ENCODE measurements at regions not wholly inside any gene's neighbourhood (a gene's known extent, or its start where the extent isn't known, plus 50 kb on each side); places are given as distances from the start of the nearest gene placed in this dataset.

DNA sequence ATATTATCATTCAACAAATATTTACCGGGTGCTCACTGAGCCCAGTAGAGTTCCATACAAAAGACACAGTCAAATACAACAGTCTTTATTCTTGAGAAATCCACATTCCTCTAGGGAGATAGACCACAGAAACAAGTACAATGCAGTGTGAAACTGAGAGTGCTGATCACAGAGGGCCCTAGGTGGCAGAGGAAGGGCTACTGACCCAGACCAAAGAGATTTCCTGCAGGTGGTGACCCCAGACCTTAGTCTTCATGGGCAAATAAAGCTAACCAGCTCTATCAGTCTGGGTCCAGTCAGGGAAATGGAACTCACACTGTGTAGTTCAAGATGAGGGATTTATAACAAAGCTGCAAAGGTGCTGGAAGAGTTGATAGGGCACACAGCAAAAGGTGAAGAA lies 110.4 kb upstream of the SLC27A6 start (continued):
- TF ChIP-seq CREB1 (CRISPR knock-in tag; IDR thresholded peaks at IDR 0.05; ENCODE audit: low read depth): no peak
- TF ChIP-seq ZNF331 (CRISPR knock-in tag; IDR thresholded peaks at IDR 0.05; ENCODE audit: low read depth): no peak
- no peak for TF ChIP-seq POLR2AphosphoS5 (IDR thresholded peaks at IDR 0.05; ENCODE audit: low read depth)
- TF ChIP-seq ZNF114 (CRISPR knock-in tag; IDR thresholded peaks at IDR 0.05): no peak
- TF ChIP-seq NANOG (IDR thresholded peaks at IDR 0.05; ENCODE audit: borderline replicate concordance): no peak

- Histone ChIP-seq H3K79me2 (replicated peaks; ENCODE audit: insufficient read depth) (no peaks in the 10 kb centered on the region), H3K4me1 (ENCODE audit: insufficient read depth) (no peaks in the 10 kb centered on the region), H3K9me2 (ENCODE audit: insufficient read depth) (peaks cover 10% of the 10 kb centered on the region), H3F3A (replicated peaks; ENCODE audit: low read depth) (no peaks in the 10 kb centered on the region), H4K20me1 (replicated peaks; ENCODE audit: insufficient read depth) (no peaks in the 10 kb centered on the region), H2AFZ (no peak overlapping the region), H3K27ac (ENCODE audit: low read depth) (no peak overlapping the region), H3K36me3 (ENCODE audit: insufficient read depth) (no peaks in the 10 kb centered on the region; the same call in 1 of the 2 replicates), H3K27me3 (ENCODE audit: insufficient read depth) (no peaks in the 10 kb centered on the region), H3K4me3 (no peak overlapping the region), H3K4me2 (no peak overlapping the region)
- Mint-ChIP-seq H3K27ac (no peak overlapping the region), H3K4me3 (no peak overlapping the region), H3K9me3 (peaks cover 18% of the 10 kb centered on the region), H3K36me3 (ENCODE audit: low read depth) (peaks cover 5% of the 10 kb centered on the region), H3K27me3 (ENCODE audit: insufficient read depth, low read depth, poor library complexity) (peaks cover 3% of the 10 kb centered on the region), H3K4me1 (no peaks in the 10 kb centered on the region)
- ATAC-seq: no peak
- DNase-seq (ENCODE audit: low spot score): no peak
- no peak for TF ChIP-seq CREB1 (CRISPR knock-in tag; IDR thresholded peaks at IDR 0.05; ENCODE audit: low read depth)
- TF ChIP-seq NANOG (IDR thresholded peaks at IDR 0.05; ENCODE audit: borderline replicate concordance): no peak
- no peak for TF ChIP-seq STAT1 (IDR thresholded peaks at IDR 0.05; ENCODE audit: unreplicated experiment)
- TF ChIP-seq REST (IDR thresholded peaks at IDR 0.05; ENCODE audit: unreplicated experiment): no peak
- TF ChIP-seq JUNB (IDR thresholded peaks at IDR 0.05; ENCODE audit: unreplicated experiment): no peak
- TF ChIP-seq, protein P1, sequence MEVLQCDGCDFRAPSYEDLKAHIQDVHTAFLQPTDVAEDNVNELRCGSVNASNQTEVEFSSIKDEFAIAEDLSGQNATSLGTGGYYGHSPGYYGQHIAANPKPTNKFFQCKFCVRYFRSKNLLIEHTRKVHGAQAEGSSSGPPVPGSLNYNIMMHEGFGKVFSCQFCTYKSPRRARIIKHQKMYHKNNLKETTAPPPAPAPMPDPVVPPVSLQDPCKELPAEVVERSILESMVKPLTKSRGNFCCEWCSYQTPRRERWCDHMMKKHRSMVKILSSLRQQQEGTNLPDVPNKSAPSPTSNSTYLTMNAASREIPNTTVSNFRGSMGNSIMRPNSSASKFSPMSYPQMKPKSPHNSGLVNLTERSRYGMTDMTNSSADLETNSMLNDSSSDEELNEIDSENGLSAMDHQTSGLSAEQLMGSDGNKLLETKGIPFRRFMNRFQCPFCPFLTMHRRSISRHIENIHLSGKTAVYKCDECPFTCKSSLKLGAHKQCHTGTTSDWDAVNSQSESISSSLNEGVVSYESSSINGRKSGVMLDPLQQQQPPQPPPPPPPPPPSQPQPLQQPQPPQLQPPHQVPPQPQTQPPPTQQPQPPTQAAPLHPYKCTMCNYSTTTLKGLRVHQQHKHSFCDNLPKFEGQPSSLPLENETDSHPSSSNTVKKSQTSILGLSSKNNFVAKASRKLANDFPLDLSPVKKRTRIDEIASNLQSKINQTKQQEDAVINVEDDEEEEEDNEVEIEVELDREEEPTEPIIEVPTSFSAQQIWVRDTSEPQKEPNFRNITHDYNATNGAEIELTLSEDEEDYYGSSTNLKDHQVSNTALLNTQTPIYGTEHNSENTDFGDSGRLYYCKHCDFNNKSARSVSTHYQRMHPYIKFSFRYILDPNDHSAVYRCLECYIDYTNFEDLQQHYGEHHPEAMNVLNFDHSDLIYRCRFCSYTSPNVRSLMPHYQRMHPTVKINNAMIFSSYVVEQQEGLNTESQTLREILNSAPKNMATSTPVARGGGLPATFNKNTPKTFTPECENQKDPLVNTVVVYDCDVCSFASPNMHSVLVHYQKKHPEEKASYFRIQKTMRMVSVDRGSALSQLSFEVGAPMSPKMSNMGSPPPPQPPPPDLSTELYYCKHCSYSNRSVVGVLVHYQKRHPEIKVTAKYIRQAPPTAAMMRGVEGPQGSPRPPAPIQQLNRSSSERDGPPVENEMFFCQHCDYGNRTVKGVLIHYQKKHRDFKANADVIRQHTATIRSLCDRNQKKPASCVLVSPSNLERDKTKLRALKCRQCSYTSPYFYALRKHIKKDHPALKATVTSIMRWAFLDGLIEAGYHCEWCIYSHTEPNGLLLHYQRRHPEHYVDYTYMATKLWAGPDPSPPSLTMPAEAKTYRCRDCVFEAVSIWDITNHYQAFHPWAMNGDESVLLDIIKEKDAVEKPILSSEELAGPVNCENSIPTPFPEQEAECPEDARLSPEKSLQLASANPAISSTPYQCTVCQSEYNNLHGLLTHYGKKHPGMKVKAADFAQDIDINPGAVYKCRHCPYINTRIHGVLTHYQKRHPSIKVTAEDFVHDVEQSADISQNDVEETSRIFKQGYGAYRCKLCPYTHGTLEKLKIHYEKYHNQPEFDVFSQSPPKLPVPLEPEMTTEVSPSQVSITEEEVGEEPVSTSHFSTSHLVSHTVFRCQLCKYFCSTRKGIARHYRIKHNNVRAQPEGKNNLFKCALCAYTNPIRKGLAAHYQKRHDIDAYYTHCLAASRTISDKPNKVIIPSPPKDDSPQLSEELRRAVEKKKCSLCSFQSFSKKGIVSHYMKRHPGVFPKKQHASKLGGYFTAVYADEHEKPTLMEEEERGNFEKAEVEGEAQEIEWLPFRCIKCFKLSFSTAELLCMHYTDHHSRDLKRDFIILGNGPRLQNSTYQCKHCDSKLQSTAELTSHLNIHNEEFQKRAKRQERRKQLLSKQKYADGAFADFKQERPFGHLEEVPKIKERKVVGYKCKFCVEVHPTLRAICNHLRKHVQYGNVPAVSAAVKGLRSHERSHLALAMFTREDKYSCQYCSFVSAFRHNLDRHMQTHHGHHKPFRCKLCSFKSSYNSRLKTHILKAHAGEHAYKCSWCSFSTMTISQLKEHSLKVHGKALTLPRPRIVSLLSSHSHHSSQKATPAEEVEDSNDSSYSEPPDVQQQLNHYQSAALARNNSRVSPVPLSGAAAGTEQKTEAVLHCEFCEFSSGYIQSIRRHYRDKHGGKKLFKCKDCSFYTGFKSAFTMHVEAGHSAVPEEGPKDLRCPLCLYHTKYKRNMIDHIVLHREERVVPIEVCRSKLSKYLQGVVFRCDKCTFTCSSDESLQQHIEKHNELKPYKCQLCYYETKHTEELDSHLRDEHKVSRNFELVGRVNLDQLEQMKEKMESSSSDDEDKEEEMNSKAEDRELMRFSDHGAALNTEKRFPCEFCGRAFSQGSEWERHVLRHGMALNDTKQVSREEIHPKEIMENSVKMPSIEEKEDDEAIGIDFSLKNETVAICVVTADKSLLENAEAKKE (CRISPR knock-in tag; IDR thresholded peaks at IDR 0.05): no peak
- TF ChIP-seq POLR2AphosphoS5 (IDR thresholded peaks at IDR 0.05; ENCODE audit: low read depth): no peak
- TF ChIP-seq, protein P2, sequence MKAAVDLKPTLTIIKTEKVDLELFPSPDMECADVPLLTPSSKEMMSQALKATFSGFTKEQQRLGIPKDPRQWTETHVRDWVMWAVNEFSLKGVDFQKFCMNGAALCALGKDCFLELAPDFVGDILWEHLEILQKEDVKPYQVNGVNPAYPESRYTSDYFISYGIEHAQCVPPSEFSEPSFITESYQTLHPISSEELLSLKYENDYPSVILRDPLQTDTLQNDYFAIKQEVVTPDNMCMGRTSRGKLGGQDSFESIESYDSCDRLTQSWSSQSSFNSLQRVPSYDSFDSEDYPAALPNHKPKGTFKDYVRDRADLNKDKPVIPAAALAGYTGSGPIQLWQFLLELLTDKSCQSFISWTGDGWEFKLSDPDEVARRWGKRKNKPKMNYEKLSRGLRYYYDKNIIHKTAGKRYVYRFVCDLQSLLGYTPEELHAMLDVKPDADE (IDR thresholded peaks at IDR 0.05): no peak
- no peak for TF ChIP-seq EZH2phosphoT487 (IDR thresholded peaks at IDR 0.05; ENCODE audit: unreplicated experiment)
- no peak for TF ChIP-seq EZH2 (IDR thresholded peaks at IDR 0.05; ENCODE audit: low read depth, unreplicated experiment)
- TF ChIP-seq ZNF114 (CRISPR knock-in tag; IDR thresholded peaks at IDR 0.05): no peak
- TF ChIP-seq, protein P3, sequence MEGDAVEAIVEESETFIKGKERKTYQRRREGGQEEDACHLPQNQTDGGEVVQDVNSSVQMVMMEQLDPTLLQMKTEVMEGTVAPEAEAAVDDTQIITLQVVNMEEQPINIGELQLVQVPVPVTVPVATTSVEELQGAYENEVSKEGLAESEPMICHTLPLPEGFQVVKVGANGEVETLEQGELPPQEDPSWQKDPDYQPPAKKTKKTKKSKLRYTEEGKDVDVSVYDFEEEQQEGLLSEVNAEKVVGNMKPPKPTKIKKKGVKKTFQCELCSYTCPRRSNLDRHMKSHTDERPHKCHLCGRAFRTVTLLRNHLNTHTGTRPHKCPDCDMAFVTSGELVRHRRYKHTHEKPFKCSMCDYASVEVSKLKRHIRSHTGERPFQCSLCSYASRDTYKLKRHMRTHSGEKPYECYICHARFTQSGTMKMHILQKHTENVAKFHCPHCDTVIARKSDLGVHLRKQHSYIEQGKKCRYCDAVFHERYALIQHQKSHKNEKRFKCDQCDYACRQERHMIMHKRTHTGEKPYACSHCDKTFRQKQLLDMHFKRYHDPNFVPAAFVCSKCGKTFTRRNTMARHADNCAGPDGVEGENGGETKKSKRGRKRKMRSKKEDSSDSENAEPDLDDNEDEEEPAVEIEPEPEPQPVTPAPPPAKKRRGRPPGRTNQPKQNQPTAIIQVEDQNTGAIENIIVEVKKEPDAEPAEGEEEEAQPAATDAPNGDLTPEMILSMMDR (conservative IDR thresholded peaks at IDR 0.05; ENCODE audit: low read depth in 2 of 2): no peak
These were observed 108.1 kb upstream of the SLC27A6 start for GRCh38 chr5:128857076-128857677.

Measured in GM23338 (cell line).